Body of pancreas (tissue), 4 donors: ENCODE measurements at regions not wholly inside any gene's neighbourhood (a gene's known extent, or its start where the extent isn't known, plus 50 kb on each side); places are given as distances from the start of the nearest gene placed in this dataset.
"Not testable (repeated sequence)": the region's sequence is repeated elsewhere in the genome, so short reads cannot be mapped to it uniquely, and the experiment has no call there.

ENCODE experiments used
- ATAC-seq: fragments of 150-250 bp; one replicate; pipeline ENCODE4 v1.9.1; 2016
- DNase-seq, 4 donors: peaks; one replicate each; pipeline ENCODE4 v3.0.0-alpha.2; 2019
- H3K27ac ChIP-seq, 4 donors: fragments of 200-600 bp; sonication (generic); 1 replicate in 3 of 4; 2 replicates in 1 of 4; pipeline versions ENCODE4 v1.5.1 to v1.6.1; 2016 to 2019; ENCODE audit warnings: mild to moderate bottlenecking in 1 of 4, mixed read lengths in 1 of 4, moderate library complexity in 1 of 4
- H3K27me3 ChIP-seq, 2 donors: fragments of 200-600 bp; sonication (generic); one replicate each; pipeline ENCODE4 v1.6.0; 2016; ENCODE audit warnings: mild to moderate bottlenecking in 1 of 2
- H3K36me3 ChIP-seq, 2 donors: fragments of 200-600 bp; sonication (generic); replicated peaks in 1 of 2; 2 replicates each; pipeline ENCODE4 v1.5.1; 2016; ENCODE audit warnings: low read depth in 2 of 2; ENCODE audit not compliant: insufficient read depth in 1 of 2
- H3K4me1 ChIP-seq: fragments of 200-600 bp; sonication (generic); one replicate; pipeline ENCODE4 v1.6.0; 2016
- H3K4me3 ChIP-seq, 2 donors: fragments of 200-600 bp; sonication (generic); 1 replicate in 1 of 2; 2 replicates in 1 of 2; pipeline ENCODE4 v1.5.1; 2016 to 2019
- H3K9me3 ChIP-seq, 3 donors: fragments of 200-600 bp; sonication (generic); 1 replicate in 2 of 3; 2 replicates in 1 of 3; pipeline ENCODE4 v1.5.1; 2016
- POLR2A ChIP-seq, 3 donors: fragments of 450-650 bp; IDR thresholded peaks; one replicate each; pipeline ENCODE4 v1.6.1; 2016; ENCODE audit warnings: antibody characterized with exemption in 3 of 3, mild to moderate bottlenecking in 2 of 3
- WGBS, 2 donors: methylation state at CpG; one replicate each; pipeline ENCODE4 v1.1.5; 2017; 5-methylcytosine and 5-hydroxymethylcytosine counted together
- intact Hi-C: fragments of 100-400 bp; cut with DNase I; formaldehyde crosslinking; loops from one replicate; pipeline ENCODE4 v1.15.1; 2023
- TF ChIP-seq, protein P1 (sequence below), 7 experiments: fragments of 450-650 bp in 4 of 7; fragments of 200-600 bp in 3 of 7; sonication (generic) in 3 of 7; IDR thresholded peaks; one replicate each; pipeline ENCODE4 v1.5.1; 2016 to 2019; ENCODE audit warnings: antibody characterized with exemption in 7 of 7

DNA sequence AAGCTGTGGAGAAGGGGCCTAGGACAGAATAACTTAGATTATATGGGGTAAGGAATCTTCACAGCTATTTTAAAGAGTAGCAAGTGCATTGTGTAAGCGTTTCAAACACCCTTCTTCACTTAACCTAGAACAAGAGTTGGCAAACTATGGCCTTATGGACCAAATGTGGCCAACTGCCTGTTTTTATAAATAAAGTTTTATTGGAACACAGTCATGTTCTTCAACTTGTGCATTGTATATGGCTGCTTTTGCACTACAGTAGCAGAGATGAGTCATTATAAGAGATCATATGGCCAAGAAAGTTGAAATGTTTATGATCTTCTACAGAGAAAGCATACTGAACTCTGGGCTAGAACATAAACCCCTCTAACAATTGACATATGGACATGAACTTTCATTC, 187.8 kb downstream of the ETV1 start:
- Histone ChIP-seq H3K27ac (no peak overlapping the region), H3K9me3 (no peaks in the 10 kb centered on the region), H3K4me3 (no peak overlapping the region), H3K36me3 (no peaks in the 10 kb centered on the region), H3K4me1 (no peaks in the 10 kb centered on the region), H3K27me3 (no peaks in the 10 kb centered on the region)
- no peak for DNase-seq
- WGBS, 2 donors, result 42 to 53% methylated on average over 1 of the region's 1 CpG
- ATAC-seq, result no peak
- TF ChIP-seq, protein P1, sequence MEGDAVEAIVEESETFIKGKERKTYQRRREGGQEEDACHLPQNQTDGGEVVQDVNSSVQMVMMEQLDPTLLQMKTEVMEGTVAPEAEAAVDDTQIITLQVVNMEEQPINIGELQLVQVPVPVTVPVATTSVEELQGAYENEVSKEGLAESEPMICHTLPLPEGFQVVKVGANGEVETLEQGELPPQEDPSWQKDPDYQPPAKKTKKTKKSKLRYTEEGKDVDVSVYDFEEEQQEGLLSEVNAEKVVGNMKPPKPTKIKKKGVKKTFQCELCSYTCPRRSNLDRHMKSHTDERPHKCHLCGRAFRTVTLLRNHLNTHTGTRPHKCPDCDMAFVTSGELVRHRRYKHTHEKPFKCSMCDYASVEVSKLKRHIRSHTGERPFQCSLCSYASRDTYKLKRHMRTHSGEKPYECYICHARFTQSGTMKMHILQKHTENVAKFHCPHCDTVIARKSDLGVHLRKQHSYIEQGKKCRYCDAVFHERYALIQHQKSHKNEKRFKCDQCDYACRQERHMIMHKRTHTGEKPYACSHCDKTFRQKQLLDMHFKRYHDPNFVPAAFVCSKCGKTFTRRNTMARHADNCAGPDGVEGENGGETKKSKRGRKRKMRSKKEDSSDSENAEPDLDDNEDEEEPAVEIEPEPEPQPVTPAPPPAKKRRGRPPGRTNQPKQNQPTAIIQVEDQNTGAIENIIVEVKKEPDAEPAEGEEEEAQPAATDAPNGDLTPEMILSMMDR (IDR thresholded peaks at IDR 0.05), result no peak
- TF ChIP-seq POLR2A (IDR thresholded peaks at IDR 0.05), result no peak
- intact Hi-C loops, result no loop called here

DNA sequence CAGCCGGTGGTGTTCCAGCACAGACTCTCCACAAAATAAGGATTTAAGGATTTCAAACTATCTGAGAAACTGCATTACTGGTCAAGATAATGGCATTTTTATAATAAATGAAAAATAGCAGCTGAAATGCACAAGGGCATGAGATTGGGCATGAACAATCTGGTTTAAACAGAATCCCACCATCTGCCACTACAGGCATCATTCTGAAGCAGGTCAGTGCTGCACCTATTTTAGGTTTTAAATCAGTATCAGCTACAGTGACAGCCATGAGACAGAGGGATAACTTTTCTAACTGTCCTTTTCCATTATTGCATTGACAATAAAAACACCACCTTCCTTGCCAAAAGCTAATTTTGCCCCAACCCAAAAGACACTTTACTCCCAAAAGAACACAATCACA, 186.8 kb downstream of the ETV1 start:
- Histone ChIP-seq H3K27me3 (no peaks in the 10 kb centered on the region), H3K36me3 (no peaks in the 10 kb centered on the region), H3K4me1 (no peaks in the 10 kb centered on the region), H3K4me3 (no peak overlapping the region), H3K9me3 (no peaks in the 10 kb centered on the region), H3K27ac (no peak overlapping the region)
- ATAC-seq (no peak), DNase-seq (no peak)
- WGBS, 2 donors, result 64 to 68% methylated on average over 1 of the region's 1 CpG
- intact Hi-C loops, result no loop called here
- TF ChIP-seq POLR2A (IDR thresholded peaks at IDR 0.05), result no peak

DNA sequence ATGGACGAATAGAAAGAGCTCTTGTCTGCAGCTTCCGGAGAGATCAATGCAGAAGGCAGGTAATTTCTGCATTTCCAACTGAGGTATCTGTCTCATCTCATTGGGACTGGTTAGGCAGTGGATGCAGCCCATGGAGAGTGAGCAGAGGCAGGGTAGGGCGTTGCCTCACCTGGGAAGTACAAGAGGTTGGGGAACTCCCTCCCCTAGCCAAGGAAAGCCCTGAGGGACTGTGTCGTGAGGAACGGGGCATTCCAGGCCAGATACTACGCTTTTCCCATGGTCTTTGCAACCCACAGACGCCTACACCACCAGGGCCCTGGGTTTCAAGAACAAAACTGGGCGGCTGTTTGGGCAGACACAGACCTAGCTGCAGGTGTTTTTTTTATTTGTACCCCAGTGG, 186.3 kb downstream of the ETV1 start:
- TF ChIP-seq, protein P1 (IDR thresholded peaks at IDR 0.05), result no peak
- TF ChIP-seq POLR2A (IDR thresholded peaks at IDR 0.05), result no peak

DNA sequence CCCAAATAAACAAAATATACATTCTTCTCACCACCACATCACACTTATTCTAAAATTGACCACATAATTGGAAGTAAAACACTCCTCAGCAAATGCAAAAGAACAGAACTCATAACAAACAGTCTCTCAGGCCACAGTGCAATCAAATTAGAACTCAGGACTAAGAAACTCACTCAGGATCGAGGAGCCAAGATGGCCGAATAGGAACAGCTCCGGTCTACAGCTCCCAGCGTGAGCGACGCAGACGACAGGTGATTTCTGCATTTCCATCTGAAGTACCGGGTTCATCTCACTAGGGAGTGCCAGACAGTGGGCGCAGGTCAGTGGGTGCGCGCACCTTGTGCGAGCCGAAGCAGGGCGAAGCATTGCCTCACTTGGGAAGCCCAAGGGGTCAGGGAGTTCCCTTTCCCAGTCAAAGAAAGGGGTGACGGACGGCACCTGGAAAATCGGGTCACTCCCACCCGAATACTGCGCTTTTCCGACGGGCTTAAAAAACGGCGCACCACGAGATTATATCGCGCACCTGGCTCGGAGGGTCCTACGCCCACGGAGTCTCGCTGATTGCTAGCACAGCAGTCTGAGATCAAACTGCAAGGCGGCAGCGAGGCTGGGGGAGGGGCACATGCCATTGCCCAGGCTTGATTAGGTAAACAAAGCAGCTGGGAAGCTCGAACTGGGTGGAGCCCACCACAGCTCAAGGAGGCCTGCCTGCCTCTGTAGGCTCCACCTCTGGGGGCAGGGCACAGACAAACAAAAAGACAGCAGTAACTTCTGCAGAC, 183.2 kb downstream of the ETV1 start:
- intact Hi-C loops, H3K4me3 ChIP-seq, H3K4me1 ChIP-seq, H3K27me3 ChIP-seq, H3K27ac ChIP-seq, H3K36me3 ChIP-seq, DNase-seq, ATAC-seq, H3K9me3 ChIP-seq: not testable (repeated sequence)
- 79 to 84% methylated on average over 32 to 33 of the region's 33 CpGs for WGBS, 2 donors

More for the DNA sequence above, 186.3 kb downstream of the ETV1 start:
- Histone ChIP-seq H3K27me3 (no peaks in the 10 kb centered on the region), H3K4me3 (no peak overlapping the region), H3K36me3 (no peaks in the 10 kb centered on the region), H3K9me3 (no peaks in the 10 kb centered on the region), H3K27ac (no peak overlapping the region), H3K4me1 (no peaks in the 10 kb centered on the region)
- no peak for DNase-seq
- WGBS, 2 donors, result 68% methylated on average over 8 of the region's 8 CpGs
- intact Hi-C loops, result no loop called here
- ATAC-seq, result no peak

DNA sequence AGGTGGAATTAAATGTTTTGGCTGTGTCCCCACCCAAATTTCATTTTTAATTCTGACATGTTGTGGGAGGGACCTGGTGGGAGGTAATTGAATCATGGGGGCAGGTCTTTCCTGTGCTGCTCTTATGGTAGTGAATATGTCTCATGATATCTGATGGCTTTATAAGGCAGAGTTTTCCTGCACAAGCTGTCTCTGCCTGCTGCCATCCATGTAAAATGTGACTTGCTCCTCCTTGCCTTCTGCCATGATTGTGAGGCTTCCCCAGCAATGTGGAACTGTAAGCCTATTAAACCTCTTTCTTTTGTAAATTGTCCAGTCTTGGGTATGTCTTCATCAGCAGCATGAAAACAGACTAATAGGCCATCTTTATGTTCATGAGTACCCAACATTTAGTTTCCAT, 172.2 kb downstream of the ETV1 start:
- H3K36me3 ChIP-seq, DNase-seq, ATAC-seq, H3K4me1 ChIP-seq, H3K4me3 ChIP-seq, H3K9me3 ChIP-seq, H3K27ac ChIP-seq, intact Hi-C loops, H3K27me3 ChIP-seq: not testable (repeated sequence)

DNA sequence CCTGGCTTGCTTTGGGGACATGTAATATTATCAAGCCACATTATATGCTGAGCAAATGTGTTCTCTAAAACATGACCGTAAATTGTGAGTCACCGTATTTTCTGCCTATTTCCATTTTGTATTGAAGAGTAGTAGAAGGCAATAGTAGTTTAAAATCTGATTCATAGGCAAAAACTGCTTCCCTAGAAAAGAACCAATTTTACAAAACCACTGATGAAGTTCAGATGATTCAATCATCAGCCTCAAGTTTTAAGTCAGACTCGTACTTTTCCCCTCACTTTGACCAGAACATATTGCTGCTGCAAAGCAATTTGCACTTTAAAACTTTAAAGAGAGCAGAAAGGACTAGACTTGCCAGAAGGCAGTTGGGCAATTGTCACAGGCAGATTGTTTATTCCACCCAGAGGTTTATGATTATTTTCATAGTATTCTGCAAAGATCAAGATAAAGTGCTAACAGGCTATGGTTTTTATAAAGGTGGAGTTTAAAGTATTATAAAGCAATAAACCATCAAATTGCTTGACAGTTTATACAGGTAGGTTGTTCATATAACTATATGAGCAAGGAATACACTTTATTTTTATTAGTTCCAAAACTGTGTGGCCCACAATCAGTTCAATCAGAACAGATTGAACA, 168.2 kb downstream of the ETV1 start:
- DNase-seq, result no peak
- WGBS, 2 donors, result 69 to 77% methylated on average over 3 of the region's 3 CpGs
- no peaks in the 10 kb centered on the region for H3K36me3 ChIP-seq
- H3K4me1 ChIP-seq, result no peaks in the 10 kb centered on the region
- no peaks in the 10 kb centered on the region for H3K27me3 ChIP-seq
- no peaks in the 10 kb centered on the region for H3K9me3 ChIP-seq
- no peak overlapping the region for H3K4me3 ChIP-seq
- TF ChIP-seq, protein P1 (IDR thresholded peaks at IDR 0.05), result no peak
- TF ChIP-seq POLR2A (IDR thresholded peaks at IDR 0.05), result no peak
- H3K27ac ChIP-seq, result no peak overlapping the region
- no peak for ATAC-seq
- intact Hi-C loops, result no loop called here
